ENCODE measurements at regions not wholly inside any gene's neighbourhood (a gene's known extent, or its start where the extent isn't known, plus 50 kb on each side); places are given as distances from the start of the nearest gene placed in this dataset.

DNA sequence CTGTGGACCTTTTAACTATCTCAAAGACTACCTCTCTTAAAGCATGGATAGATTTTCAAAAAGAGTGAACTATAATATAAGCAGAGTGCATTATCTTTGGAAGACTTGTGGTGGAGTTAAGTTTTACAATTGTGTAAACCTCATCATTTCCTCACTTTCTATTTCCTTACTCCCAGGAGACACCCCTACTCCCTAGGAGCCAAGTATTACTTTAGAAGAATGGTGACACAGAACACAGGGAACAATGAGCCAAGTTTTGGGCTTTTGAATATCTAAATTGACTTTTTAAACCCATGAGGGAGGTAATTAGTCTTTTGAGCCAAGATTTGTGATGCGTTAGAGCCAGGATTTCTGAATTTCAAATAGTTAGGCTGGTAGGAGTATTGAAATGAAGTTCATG, 78.9 kb upstream of the UNC5C start:
- no CpG with 5 or more reads among the region's 1 CpG for WGBS (ENCODE audit: insufficient coverage, low lambda C conversion rate)
- no peaks in the 10 kb centered on the region for H3K4me1 ChIP-seq (ENCODE audit: control insufficient read depth, insufficient read depth, low read length)
- H3K9me3 ChIP-seq (ENCODE audit: control insufficient read depth, low read depth, low read length), result no peaks in the 10 kb centered on the region
- H3K4me3 ChIP-seq (ENCODE audit: low read length), result no peak overlapping the region
- no peaks in the 10 kb centered on the region for H3K27me3 ChIP-seq (ENCODE audit: control insufficient read depth, insufficient read depth, low read length)
- DNase-seq, result no peak
- no peak overlapping the region for H3K27ac ChIP-seq (ENCODE audit: low read length)
- no peaks in the 10 kb centered on the region for H3K36me3 ChIP-seq (ENCODE audit: control insufficient read depth, insufficient read depth, low read length)

DNA sequence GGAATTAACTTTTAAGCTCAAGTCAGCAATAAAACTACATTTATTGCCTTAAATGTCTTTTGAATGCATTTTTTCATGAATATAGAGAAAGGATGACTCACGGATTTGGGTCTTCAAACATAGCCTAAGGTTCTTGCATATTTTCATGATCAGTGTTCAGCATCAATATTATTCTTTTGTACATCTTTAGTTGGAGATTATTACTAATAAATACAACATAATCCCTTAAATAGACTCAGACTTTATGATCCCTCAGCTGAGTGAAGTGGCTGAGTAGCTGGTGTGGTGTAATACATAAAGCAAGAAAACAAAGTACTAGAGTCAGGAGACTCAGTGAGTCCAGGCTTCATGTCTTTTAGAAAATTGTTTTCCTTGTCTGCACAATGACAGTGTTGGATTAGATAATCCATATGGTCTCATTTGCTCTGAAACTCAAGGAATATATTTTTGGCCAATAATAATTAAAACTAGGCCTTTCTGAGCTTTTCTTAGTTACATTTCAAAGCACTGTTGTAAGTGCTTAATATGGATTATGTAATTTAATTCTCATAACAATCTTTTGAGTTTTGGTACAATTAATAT, 78.3 kb upstream of the UNC5C start:
- WGBS (ENCODE audit: insufficient coverage, low lambda C conversion rate), result no CpG with 5 or more reads among the region's 1 CpG
- Histone ChIP-seq H3K36me3 (ENCODE audit: control insufficient read depth, insufficient read depth, low read length) (no peaks in the 10 kb centered on the region), H3K9me3 (ENCODE audit: control insufficient read depth, low read depth, low read length) (no peaks in the 10 kb centered on the region), H3K27me3 (ENCODE audit: control insufficient read depth, insufficient read depth, low read length) (no peaks in the 10 kb centered on the region), H3K4me3 (ENCODE audit: low read length) (no peak overlapping the region), H3K27ac (ENCODE audit: low read length) (no peak overlapping the region), H3K4me1 (ENCODE audit: control insufficient read depth, insufficient read depth, low read length) (no peaks in the 10 kb centered on the region)
- no peak for DNase-seq

DNA sequence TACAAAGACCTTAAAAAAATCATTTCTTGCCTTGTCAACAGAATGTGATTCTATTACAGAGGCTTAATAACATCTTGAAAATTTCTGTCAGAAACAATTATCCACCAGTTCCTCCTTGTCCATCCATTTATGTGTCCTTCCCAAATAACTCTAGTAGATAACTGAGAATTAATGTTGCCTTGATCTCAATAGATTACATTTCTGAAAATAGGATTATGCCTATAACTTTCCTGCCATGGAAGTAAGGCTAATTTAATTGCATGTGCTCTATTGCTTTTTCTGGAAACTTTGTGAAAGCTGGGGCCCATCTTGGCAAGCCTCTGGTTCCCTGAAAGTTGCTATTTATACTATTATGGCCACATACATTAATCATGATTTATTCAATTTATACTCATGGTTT, 76.2 kb upstream of the UNC5C start:
- Histone ChIP-seq H3K4me1 (ENCODE audit: control insufficient read depth, insufficient read depth, low read length) (no peaks in the 10 kb centered on the region), H3K36me3 (ENCODE audit: control insufficient read depth, insufficient read depth, low read length) (no peaks in the 10 kb centered on the region), H3K9me3 (ENCODE audit: control insufficient read depth, low read depth, low read length) (no peaks in the 10 kb centered on the region), H3K27ac (ENCODE audit: low read length) (no peak overlapping the region), H3K4me3 (ENCODE audit: low read length) (no peak overlapping the region), H3K27me3 (ENCODE audit: control insufficient read depth, insufficient read depth, low read length) (no peaks in the 10 kb centered on the region)
- DNase-seq, result no peak

DNA sequence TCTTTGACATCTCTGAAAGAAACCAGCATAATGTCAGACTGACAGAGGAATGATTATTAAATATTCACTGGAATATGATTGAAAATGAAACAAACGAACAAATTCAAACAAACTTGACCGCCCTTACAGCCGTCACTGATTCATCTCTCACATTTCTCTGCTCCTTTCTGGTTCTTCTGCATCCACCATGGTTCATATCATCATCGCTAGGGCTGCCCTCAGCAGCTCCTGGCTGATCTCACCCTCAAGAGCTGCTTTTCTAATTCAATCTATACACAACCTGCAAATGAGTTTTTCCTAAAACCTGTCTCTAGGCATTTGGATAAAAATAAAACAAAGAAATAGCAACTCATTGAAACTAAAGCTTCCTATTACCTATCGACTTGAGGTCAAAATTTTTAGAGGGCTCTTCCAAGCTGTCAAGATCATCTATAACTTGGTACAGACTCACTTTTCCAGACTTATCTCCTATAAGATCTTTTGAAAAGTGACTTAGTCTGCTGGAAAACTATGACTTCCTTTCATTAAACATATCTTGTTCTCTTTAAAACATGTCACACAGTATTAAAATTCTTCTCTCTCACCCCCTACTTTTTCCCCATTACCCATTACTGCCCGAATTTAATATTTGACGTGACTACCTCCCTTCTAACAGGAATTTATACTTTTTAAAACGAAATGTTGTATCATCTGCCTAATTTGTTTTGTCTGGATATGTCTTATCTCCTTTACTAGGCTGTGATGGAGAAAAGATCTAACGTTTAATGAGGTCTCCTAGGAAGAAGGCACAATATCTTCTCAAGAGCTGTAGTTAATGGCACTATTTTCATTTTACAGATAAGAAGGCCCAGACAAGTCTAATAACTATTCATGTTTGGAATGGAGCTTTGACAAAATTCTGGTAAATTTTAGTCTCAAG, 71.0 kb upstream of the UNC5C start:
- H3K27me3 ChIP-seq (ENCODE audit: control insufficient read depth, insufficient read depth, low read length), result no peaks in the 10 kb centered on the region
- peaks cover 3% of the 10 kb centered on the region for H3K9me3 ChIP-seq (ENCODE audit: control insufficient read depth, low read depth, low read length)
- WGBS (ENCODE audit: insufficient coverage, low lambda C conversion rate), result 93% methylated on average over 8 of the region's 9 CpGs
- H3K4me1 ChIP-seq (ENCODE audit: control insufficient read depth, insufficient read depth, low read length), result no peaks in the 10 kb centered on the region
- H3K4me3 ChIP-seq (ENCODE audit: low read length), result no peak overlapping the region
- no peak overlapping the region for H3K27ac ChIP-seq (ENCODE audit: low read length)
- no peak for DNase-seq
- H3K36me3 ChIP-seq (ENCODE audit: control insufficient read depth, insufficient read depth, low read length), result no peaks in the 10 kb centered on the region

DNA sequence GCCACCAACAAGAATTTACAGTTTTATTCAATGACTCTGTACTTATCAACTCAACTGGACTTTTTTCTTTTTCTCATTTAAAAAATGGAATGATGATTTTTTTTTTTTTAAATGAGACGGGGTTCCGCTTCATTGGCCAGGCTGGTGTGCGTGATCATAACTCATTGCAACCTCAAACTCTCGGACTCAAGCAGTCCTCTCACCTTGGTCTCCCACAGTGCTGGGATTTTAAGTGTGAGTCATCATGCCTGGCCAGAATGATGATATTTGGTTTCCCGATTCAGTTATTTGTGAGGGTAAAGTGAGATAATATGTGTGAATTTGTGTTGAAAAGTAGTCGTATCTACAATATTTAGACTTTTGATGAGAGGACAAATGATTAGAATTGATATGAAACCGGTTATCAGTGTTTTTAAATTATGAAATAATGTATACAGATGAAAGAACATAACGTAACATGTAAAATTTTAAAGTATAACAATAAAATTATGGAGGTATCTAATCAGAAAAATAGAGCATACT, 66.0 kb upstream of the UNC5C start:
- WGBS (ENCODE audit: insufficient coverage, low lambda C conversion rate), result 92% methylated on average over 3 of the region's 8 CpGs
- Histone ChIP-seq H3K4me3 (ENCODE audit: low read length) (no peak overlapping the region), H3K36me3 (ENCODE audit: control insufficient read depth, insufficient read depth, low read length) (no peaks in the 10 kb centered on the region), H3K4me1 (ENCODE audit: control insufficient read depth, insufficient read depth, low read length) (no peaks in the 10 kb centered on the region), H3K9me3 (ENCODE audit: control insufficient read depth, low read depth, low read length) (peaks cover 3% of the 10 kb centered on the region), H3K27ac (ENCODE audit: low read length) (no peak overlapping the region), H3K27me3 (ENCODE audit: control insufficient read depth, insufficient read depth, low read length) (no peaks in the 10 kb centered on the region)
- no peak for DNase-seq

DNA sequence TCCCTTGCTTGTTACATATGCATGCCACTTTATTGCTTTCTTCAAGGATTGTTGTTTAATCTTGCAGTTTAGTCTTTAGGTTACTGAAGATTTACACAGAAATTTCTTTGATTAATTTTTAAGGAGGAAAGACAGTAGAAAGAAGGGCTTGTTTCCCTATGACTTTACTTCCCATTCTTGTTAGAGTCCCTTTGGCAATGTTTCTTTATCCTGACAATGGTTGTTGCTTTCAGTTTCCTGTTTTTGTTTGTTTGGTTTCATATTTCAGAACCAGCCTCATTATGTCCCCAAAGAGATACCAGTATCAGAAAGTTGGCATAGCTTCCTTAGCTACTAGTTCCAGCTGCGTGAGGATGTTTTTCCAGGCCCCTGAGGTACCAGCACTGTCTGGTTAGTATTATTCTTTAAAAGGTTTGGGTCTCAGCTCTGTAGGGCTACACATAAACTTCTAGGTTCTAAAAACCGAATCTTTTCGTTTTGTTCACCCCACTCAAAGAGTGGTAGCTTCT, 61.3 kb upstream of the UNC5C start:
- Histone ChIP-seq H3K4me1 (ENCODE audit: control insufficient read depth, insufficient read depth, low read length) (no peaks in the 10 kb centered on the region), H3K27me3 (ENCODE audit: control insufficient read depth, insufficient read depth, low read length) (no peaks in the 10 kb centered on the region), H3K4me3 (ENCODE audit: low read length) (no peak overlapping the region), H3K9me3 (ENCODE audit: control insufficient read depth, low read depth, low read length) (no peaks in the 10 kb centered on the region), H3K27ac (ENCODE audit: low read length) (no peak overlapping the region), H3K36me3 (ENCODE audit: control insufficient read depth, insufficient read depth, low read length) (no peaks in the 10 kb centered on the region)
- WGBS (ENCODE audit: insufficient coverage, low lambda C conversion rate), result 83% methylated on average over 1 of the region's 3 CpGs
- no peak for DNase-seq

DNA sequence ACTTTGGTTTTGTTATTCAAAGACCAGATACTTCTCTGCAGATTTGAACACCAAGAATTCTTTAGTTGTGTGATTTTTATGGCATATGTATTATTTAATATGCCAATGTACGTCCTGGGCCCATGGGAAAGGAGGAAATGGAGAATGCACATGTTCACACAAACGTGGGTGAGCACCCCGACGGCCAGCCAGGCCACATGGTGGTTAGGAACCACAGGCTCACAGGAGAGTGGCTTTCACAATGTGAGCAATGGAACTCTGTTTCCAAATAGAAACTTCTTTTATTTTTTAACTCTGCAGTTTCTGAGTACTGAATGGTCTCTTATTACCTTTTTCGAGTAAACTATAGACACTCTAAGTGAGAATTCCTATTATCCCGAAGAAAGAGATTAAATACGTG, 58.0 kb upstream of the UNC5C start:
- WGBS (ENCODE audit: insufficient coverage, low lambda C conversion rate), result 86% methylated on average over 4 of the region's 7 CpGs
- Histone ChIP-seq H3K27ac (ENCODE audit: low read length) (no peak overlapping the region), H3K4me3 (ENCODE audit: low read length) (no peak overlapping the region), H3K36me3 (ENCODE audit: control insufficient read depth, insufficient read depth, low read length) (no peaks in the 10 kb centered on the region), H3K9me3 (ENCODE audit: control insufficient read depth, low read depth, low read length) (no peaks in the 10 kb centered on the region), H3K4me1 (ENCODE audit: control insufficient read depth, insufficient read depth, low read length) (no peaks in the 10 kb centered on the region), H3K27me3 (ENCODE audit: control insufficient read depth, insufficient read depth, low read length) (no peaks in the 10 kb centered on the region)
- no peak for DNase-seq

DNA sequence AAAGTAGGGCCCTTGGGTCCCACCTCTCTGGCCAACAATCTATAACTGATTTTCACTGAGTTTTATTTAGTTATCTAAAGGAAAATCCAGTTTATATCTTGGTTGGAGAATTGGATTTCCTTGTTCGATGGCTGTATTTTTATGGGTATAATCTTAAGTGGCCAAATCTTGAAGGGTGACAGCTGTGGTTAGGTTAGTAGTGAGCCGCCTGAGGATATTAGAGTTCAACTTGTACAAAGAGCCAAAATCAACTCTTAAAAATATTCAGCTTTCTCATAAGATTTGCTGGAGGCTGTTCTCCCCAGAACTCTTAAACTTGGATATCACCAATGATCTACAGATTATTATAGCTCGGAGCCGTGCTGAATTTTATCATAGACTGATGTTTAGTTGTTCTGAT, 54.6 kb upstream of the UNC5C start:
- no peaks in the 10 kb centered on the region for H3K36me3 ChIP-seq (ENCODE audit: control insufficient read depth, insufficient read depth, low read length)
- WGBS (ENCODE audit: insufficient coverage, low lambda C conversion rate), result 100% methylated on average over 1 of the region's 4 CpGs
- H3K9me3 ChIP-seq (ENCODE audit: control insufficient read depth, low read depth, low read length), result no peaks in the 10 kb centered on the region
- H3K4me3 ChIP-seq (ENCODE audit: low read length), result no peak overlapping the region
- H3K4me1 ChIP-seq (ENCODE audit: control insufficient read depth, insufficient read depth, low read length), result no peaks in the 10 kb centered on the region
- H3K27me3 ChIP-seq (ENCODE audit: control insufficient read depth, insufficient read depth, low read length), result no peaks in the 10 kb centered on the region
- no peak overlapping the region for H3K27ac ChIP-seq (ENCODE audit: low read length)
- DNase-seq, result no peak

DNA sequence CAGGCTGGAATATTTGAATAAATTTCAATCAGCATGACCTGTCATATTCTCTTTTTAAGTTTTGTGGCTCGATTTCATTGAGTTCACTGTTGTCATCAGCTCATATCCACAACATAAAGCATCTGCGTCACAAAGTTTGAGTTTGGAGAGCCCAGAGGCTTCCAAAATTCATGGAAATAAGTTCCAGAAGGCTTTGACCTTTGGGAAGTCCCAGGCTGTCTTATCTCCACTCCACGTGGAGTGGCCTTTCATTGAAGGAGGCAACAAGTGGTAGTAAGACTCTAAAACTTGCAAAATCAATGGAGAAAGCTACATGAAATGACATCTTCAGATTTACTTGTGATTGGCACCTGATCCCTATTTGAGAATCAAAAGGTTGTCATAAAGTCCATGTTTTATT, 54.1 kb upstream of the UNC5C start:
- DNase-seq, result no peak
- Histone ChIP-seq H3K4me1 (ENCODE audit: control insufficient read depth, insufficient read depth, low read length) (no peaks in the 10 kb centered on the region), H3K27ac (ENCODE audit: low read length) (no peak overlapping the region), H3K27me3 (ENCODE audit: control insufficient read depth, insufficient read depth, low read length) (no peaks in the 10 kb centered on the region), H3K36me3 (ENCODE audit: control insufficient read depth, insufficient read depth, low read length) (no peaks in the 10 kb centered on the region), H3K9me3 (ENCODE audit: control insufficient read depth, low read depth, low read length) (no peaks in the 10 kb centered on the region), H3K4me3 (ENCODE audit: low read length) (no peak overlapping the region)
- WGBS (ENCODE audit: insufficient coverage, low lambda C conversion rate), result 100% methylated on average over 1 of the region's 3 CpGs

DNA sequence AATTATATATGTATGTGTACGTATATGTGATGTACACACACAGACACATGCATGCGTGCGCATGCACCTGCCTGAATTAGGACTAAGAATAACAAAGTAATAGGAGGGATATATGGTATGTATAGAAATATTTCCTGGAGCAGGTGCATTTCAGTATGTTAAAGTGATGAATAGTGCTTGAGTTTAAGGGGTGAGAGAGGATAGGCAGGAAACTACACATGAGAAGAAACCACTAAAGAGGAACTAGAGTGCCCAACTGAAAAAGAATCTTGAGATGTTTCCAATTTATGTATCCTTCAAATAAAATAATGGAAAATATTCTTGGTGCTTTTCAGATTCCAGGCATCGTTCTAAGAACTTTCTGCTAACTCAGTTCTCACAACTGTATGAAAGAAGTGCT, 52.6 kb upstream of the UNC5C start:
- no peaks in the 10 kb centered on the region for H3K4me1 ChIP-seq (ENCODE audit: control insufficient read depth, insufficient read depth, low read length)
- no peak overlapping the region for H3K4me3 ChIP-seq (ENCODE audit: low read length)
- H3K27me3 ChIP-seq (ENCODE audit: control insufficient read depth, insufficient read depth, low read length), result no peaks in the 10 kb centered on the region
- no peak for DNase-seq
- WGBS (ENCODE audit: insufficient coverage, low lambda C conversion rate), result no CpG with 5 or more reads among the region's 4 CpGs
- H3K27ac ChIP-seq (ENCODE audit: low read length), result no peak overlapping the region
- no peaks in the 10 kb centered on the region for H3K36me3 ChIP-seq (ENCODE audit: control insufficient read depth, insufficient read depth, low read length)
- no peaks in the 10 kb centered on the region for H3K9me3 ChIP-seq (ENCODE audit: control insufficient read depth, low read depth, low read length)

Data from large intestine (tissue), 3 donors.